Small intestine (tissue), 7 donors: ENCODE measurements at regions not wholly inside any gene's neighbourhood (a gene's known extent, or its start where the extent isn't known, plus 50 kb on each side); places are given as distances from the start of the nearest gene placed in this dataset.
A peak's percentile ranks its signal among the peaks of the same experiment; 100 is the strongest.
"Not testable (repeated sequence)": the region's sequence is repeated elsewhere in the genome, so short reads cannot be mapped to it uniquely, and the experiment has no call there.

Experiments used
- DNase-seq, 2 donors: peaks; one replicate each; pipeline versions ENCODE4 v3.0.0 to v3.0.0-alpha.2; 2013
- FAIRE-seq: peaks from 2 replicates; lab custom pipeline; 2012; peaks lifted over from hg19 to GRCh38; lab: Jason Lieb, UNC
- H3K27ac ChIP-seq, 3 donors: one replicate each; pipeline ENCODE4 v1.5.1; 2013; ENCODE audit warnings: low read length in 2 of 3, mild to moderate bottlenecking in 2 of 3, control low read depth in 1 of 3, inconsistent platforms in 1 of 3, low read depth in 1 of 3, moderate library complexity in 1 of 3
- H3K27me3 ChIP-seq, 3 donors: one replicate each; pipeline ENCODE4 v1.6.1; 2013; ENCODE audit warnings: low read length in 3 of 3, inconsistent platforms in 1 of 3; ENCODE audit not compliant: control insufficient read depth in 3 of 3, insufficient read depth in 3 of 3
- H3K36me3 ChIP-seq, 3 donors: one replicate each; pipeline ENCODE4 v1.6.1; 2013; ENCODE audit warnings: low read length in 3 of 3, inconsistent platforms in 1 of 3, low read depth in 1 of 3, mild to moderate bottlenecking in 1 of 3, moderate library complexity in 1 of 3; ENCODE audit not compliant: control insufficient read depth in 3 of 3, insufficient read depth in 2 of 3
- H3K4me1 ChIP-seq, 3 donors: one replicate each; pipeline ENCODE4 v1.6.1; 2013; ENCODE audit warnings: low read length in 2 of 3, inconsistent platforms in 1 of 3, low read depth in 1 of 3, mild to moderate bottlenecking in 1 of 3, moderate library complexity in 1 of 3; ENCODE audit not compliant: control insufficient read depth in 3 of 3, insufficient read depth in 2 of 3
- H3K4me3 ChIP-seq, 3 donors: one replicate each; pipeline ENCODE4 v1.5.1; 2013; ENCODE audit warnings: low read length in 3 of 3, control low read depth in 1 of 3, inconsistent platforms in 1 of 3, low read depth in 1 of 3, mild to moderate bottlenecking in 1 of 3, moderate library complexity in 1 of 3
- H3K9me3 ChIP-seq, 2 donors: one replicate each; pipeline ENCODE4 v1.6.1; 2013; ENCODE audit warnings: low read depth in 1 of 2, low read length in 1 of 2; ENCODE audit not compliant: control insufficient read depth in 2 of 2, insufficient read depth in 1 of 2
- WGBS, 3 donors: extraction: QIAGEN DNeasy Blood & Tissue Kit; methylation state at CpG; one replicate each; pipeline ENCODE4 v1.1.7; 2013; 5-methylcytosine and 5-hydroxymethylcytosine counted together
- donor health status: healthy with polysubstance abuse.
- donor health status: control.
- donor health status: control.
- donor health status: Bipolar disorder and iron deficiency.
- donor health status: healthy.

GRCh38 chr2:106339609-106340008, 128.6 kb downstream of the RGPD3 start:
- FAIRE-seq, result no peak
- 62 to 87% (median 82%) methylated on average over 3 of the region's 3 CpGs for WGBS, 3 donors

DNA sequence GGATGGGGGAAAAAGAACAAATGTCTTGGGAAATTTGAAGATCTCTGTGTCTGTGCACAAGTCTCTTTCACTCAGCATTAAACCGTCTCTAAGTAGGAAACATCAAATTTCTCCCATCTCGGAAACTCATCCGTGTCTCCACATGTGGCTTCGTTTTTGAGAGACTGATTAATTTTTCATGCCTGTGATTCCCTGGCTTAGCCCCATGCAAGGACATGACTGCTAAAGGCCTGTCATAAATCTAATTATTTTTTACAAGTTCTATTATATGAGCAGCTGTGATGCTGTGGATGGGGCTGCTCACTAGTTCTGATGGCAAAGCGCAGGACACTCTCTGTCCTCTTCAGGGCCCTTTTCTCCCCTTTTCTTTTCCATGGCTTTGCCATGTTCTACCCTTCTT, 129.1 kb downstream of the RGPD3 start:
- Histone ChIP-seq H3K4me1 (peaks cover 0 to 5% (median 5%) of the 10 kb centered on the region in 3 donors), H3K9me3 (peaks cover 0 to 15% of the 10 kb centered on the region in 2 donors), H3K27me3 (no peaks in the 10 kb centered on the region), H3K27ac (no peak overlapping the region), H3K36me3 (no peaks in the 10 kb centered on the region), H3K4me3 (no peak overlapping the region)
- DNase-seq (no peak), FAIRE-seq (no peak)
- WGBS, 3 donors, result 89 to 96% (median 93%) methylated on average over 5 of the region's 5 CpGs

More at GRCh38 chr2:106339609-106340008, 128.6 kb downstream of the RGPD3 start:
- Histone ChIP-seq H3K36me3 (no peaks in the 10 kb centered on the region), H3K27ac (no peak overlapping the region), H3K9me3 (peaks cover 0 to 20% of the 10 kb centered on the region in 2 donors), H3K4me3 (no peak overlapping the region), H3K4me1 (peaks cover 0 to 3% (median 0%) of the 10 kb centered on the region in 3 donors), H3K27me3 (no peaks in the 10 kb centered on the region)
- DNase-seq, result no peak

DNA sequence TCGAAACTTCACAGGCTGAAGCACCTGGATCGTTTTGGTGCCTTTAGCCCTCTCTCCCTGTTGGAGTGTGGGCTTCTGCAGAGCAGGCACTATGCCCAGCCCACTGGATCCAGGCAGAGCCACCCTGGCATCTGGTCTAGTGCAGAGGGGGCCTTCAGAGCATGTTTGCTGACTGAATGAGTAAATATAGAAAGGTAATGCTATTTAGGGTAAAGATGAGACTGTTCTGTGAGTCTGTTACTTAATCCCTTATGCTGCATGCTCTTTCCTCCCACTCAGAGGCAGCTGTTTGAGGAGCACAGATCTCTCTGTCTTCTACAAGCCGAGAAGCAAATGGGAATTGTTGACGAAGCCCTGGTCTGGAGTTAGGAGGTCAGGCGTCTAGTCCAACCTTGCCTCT, 130.2 kb downstream of the RGPD3 start:
- 80 to 86% (median 86%) methylated on average over 5 of the region's 5 CpGs for WGBS, 3 donors
- peaks cover 0 to 8% (median 5%) of the 10 kb centered on the region in 3 donors for H3K4me1 ChIP-seq
- FAIRE-seq (no peak), DNase-seq (no peak)
- no peaks in the 10 kb centered on the region for H3K36me3 ChIP-seq
- H3K9me3 ChIP-seq, result peaks cover 0 to 10% of the 10 kb centered on the region in 2 donors
- H3K4me3 ChIP-seq, result no peak overlapping the region
- no peak overlapping the region for H3K27ac ChIP-seq
- H3K27me3 ChIP-seq, result no peaks in the 10 kb centered on the region

DNA sequence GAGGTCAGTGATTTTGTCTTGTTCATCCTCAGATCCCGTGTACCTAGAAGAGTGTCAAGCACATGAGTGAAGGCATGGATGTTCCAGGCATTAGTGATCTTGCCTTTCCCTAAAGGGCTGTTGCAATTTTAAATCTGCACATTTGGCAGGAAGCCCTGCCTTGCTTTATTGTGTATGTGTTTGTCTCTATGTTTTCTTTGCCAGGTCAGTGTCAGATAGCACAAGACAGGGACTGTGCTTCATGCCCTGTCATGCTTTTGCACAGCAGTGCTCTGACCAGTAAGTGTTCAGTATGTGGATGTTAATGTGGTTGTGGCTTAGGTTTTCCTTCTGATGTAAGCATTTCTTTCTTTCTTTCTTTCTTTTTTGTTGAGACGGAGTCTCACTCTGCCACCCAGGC, 131.5 kb downstream of the RGPD3 start:
- Histone ChIP-seq H3K27me3 (no peaks in the 10 kb centered on the region), H3K4me1 (peaks cover 0 to 8% (median 5%) of the 10 kb centered on the region in 3 donors), H3K27ac (no peak overlapping the region), H3K36me3 (no peaks in the 10 kb centered on the region), H3K9me3 (peaks cover 0 to 6% of the 10 kb centered on the region in 2 donors), H3K4me3 (no peak overlapping the region)
- FAIRE-seq, result no peak
- no peak for DNase-seq
- WGBS, 3 donors, result 67 to 78% (median 77%) methylated on average over 2 of the region's 2 CpGs

GRCh38 chr2:106336108-106336507, 132.1 kb downstream of the RGPD3 start:
- Histone ChIP-seq H3K27ac (no peak overlapping the region), H3K27me3 (no peaks in the 10 kb centered on the region), H3K4me1 (peaks cover 0 to 8% (median 5%) of the 10 kb centered on the region in 3 donors), H3K4me3 (no peak overlapping the region), H3K36me3 (no peaks in the 10 kb centered on the region), H3K9me3 (peaks cover 0 to 9% of the 10 kb centered on the region in 2 donors)
- 82 to 92% (median 86%) methylated on average over 4 of the region's 4 CpGs for WGBS, 3 donors
- FAIRE-seq (no peak), DNase-seq (no peak)

DNA sequence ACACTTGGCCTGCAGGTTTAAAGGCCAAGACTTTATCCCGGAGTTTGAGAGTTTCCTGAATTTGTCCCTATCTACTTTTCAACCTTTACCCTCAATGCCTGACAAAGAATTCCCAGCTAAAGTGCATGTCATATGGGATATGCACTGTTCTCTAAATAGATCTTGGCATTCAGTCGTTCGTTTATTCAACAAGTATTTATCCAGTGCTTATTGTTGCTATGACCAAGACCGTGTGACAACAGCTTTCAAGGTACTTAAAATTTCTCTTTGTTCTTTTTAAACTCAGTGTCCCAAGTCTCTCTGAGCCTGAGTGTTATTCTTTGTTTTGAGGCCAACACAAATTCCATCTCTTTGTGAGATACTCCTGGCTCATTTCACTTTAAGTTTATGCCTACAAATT, 133.4 kb downstream of the RGPD3 start:
- FAIRE-seq (no peak), DNase-seq (peak; percentile 46 to 72)

DNA sequence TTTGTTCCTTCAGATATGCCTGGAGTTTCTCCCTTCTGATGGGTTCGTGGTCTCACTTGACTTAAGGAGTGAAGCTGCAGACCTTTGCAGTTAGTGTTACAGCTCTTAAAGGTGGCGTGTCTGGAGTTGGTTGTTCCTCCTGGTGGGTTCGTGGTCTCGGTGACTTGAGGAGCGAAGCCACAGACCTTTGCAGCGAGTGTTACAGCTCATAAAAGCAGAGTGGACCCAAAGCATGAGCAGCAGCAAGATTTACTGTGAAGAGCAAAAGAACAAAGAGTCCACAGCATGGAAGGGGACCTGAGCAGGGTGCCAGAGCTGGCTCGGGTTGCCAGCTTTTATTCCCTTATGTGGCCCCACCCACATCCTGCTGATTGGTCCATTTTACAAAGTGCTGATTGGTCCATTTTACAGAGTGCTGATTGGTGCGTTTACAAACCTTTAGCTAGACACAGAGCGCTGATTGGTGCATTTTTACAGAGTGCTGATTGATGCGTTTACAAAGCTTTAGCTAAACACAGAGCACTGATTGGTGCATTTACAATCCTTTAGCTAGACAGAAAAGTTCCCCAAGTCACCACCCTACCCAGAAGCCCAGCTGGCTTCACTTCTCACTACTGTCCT, 134.8 kb downstream of the RGPD3 start:
- WGBS, 3 donors, result 86 to 93% (median 92%) methylated on average over 10 of the region's 10 CpGs
- H3K27ac ChIP-seq, H3K27me3 ChIP-seq, DNase-seq, H3K36me3 ChIP-seq, H3K4me1 ChIP-seq, FAIRE-seq, H3K4me3 ChIP-seq: not testable (repeated sequence)
- peaks cover 0 to 18% of the 10 kb centered on the region in 2 donors for H3K9me3 ChIP-seq

More for the DNA sequence above, 133.4 kb downstream of the RGPD3 start:
- Histone ChIP-seq H3K36me3 (no peaks in the 10 kb centered on the region), H3K27ac (no peak overlapping the region), H3K27me3 (no peaks in the 10 kb centered on the region), H3K9me3 (peaks cover 0 to 16% of the 10 kb centered on the region in 2 donors), H3K4me1 (peaks cover 0 to 8% (median 5%) of the 10 kb centered on the region in 3 donors), H3K4me3 (no peak overlapping the region)
- 13 to 49% (median 26%) methylated on average over 4 of the region's 4 CpGs for WGBS, 3 donors

- DNase-seq (no peak), FAIRE-seq (no peak)
- H3K27me3 ChIP-seq, result no peaks in the 10 kb centered on the region
- no peak overlapping the region for H3K4me3 ChIP-seq
- WGBS, 3 donors, result 58 to 75% (median 74%) methylated on average over 4 of the region's 4 CpGs
- peaks cover 0 to 8% (median 5%) of the 10 kb centered on the region in 3 donors for H3K4me1 ChIP-seq
- H3K36me3 ChIP-seq, result no peaks in the 10 kb centered on the region
- no peak overlapping the region for H3K27ac ChIP-seq
- peaks cover 0 to 18% of the 10 kb centered on the region in 2 donors for H3K9me3 ChIP-seq
Observed at GRCh38 chr2:106332054-106332453, 136.2 kb downstream of the RGPD3 start.
